COLO668 (cell line): ENCODE measurements at regions not wholly inside any gene's neighbourhood (a gene's known extent, or its start where the extent isn't known, plus 50 kb on each side); places are given as distances from the start of the nearest gene placed in this dataset.

ENCODE experiments used
- DNase-seq: peaks from one replicate; lab custom pipeline; 2025; ENCODE audit not compliant: unreplicated experiment; lab: John Stamatoyannopoulos, UW

DNA sequence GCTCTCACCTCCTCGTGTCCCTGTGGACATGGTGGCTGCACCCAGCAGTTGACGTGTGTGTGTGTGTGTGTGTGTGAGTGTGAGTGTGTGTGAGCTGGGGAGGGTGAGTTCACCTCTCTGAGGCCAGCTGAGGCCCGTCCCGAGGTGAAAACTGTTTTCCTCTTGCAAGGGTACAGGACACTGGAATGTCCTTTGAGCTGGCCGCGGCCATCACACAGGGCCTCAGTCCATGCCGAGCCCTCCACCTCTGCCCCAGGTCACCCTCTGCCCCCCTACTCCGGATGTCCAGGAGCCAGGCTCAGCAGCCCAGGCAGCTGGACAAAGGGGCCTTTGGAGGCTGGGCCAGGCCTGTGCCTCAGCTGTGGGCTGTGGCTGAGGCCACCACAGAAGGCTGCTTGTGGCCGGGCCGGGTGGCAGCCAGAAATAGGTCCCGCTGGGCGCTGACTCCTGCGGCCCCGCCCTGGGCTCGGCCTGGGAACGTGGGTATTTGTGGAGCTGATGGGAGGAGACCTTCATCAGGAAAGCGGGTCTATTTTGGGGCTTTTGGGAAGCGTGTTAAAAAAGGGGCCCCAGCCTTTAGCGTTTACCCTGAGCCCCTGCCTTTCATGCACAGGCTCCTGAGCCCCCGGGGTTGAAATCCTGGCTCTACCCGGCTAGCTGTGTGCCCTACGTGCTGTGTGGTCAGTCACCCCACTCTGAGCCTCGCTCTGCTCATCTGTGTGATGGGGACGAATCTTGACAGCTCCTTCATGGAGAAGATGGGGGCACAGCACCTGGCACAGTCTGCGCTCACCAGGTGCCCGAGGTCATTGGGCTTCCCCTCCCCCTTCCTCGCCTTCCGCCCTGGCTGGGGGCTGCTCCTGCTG is 75.1 kb upstream of the IER5L start:
- no peak for DNase-seq

- DNase-seq: no peak
These were observed 72.7 kb upstream of the IER5L start for GRCh38 chr9:129250786-129251185.

DNA sequence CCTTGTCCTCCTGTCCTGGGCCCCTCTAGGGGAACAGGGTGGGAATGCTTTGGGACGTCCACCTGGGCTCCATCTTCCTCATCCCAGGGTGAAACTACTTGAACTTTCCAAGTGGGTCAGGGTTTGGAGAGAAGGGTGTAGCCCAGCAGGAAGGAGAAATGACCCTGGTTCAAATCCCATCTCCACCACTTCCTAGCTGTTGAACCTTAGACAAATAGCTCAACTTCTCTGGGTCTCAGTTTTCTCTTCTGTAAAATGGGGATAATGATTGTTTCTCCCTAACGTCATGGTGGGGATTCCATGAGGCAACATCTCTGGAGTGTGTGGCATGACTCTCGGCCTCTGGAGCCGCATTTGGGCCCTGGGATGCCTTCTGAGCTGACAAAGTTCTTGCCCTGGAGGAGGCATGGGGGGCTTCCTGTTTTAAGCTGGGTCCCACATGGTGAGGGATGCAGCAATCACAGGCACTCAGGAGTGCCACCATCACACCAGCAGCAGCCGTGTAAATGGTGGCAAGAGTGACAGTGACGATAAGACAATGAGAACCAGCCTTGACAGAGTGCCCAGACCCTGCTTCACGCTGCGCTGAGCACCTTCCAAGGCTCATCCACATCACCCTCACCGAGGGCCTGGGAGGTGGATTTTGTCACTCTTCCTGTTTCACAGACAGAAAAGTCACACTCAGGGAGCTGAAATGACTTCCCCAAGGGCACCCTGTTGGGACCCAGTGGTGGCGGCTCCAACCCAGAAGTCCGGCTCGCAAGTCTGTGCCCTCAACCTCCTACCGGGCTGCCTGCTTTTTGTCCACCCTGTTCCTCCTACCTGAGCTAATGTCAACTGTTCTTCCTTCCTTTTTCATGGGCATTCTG is 69.5 kb upstream of the IER5L start:
- DNase-seq: no peak

DNA sequence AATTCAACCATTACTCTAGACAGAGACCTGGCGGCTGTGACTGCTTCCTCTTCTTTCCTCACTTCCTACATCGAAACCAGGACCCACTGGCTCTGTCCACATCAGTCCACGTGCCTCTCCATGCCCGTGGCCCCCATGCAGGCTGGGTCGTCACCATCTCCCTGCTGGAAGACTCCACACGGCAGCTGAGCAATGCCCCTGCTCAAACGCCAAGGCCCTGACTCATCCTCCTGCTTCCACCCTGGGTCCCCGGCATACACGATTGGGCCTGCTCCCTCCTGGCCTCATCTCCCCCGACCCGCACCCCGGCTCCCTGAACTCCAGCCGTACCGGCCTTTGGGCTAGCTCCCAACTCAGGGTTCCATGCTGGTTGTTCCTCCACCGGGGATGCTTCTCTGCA is 67.2 kb upstream of the IER5L start:
- DNase-seq: no peak

GRCh38 chr9:129242971-129243561 is 65.0 kb upstream of the IER5L start:
- DNase-seq: peak; percentile 11

DNA sequence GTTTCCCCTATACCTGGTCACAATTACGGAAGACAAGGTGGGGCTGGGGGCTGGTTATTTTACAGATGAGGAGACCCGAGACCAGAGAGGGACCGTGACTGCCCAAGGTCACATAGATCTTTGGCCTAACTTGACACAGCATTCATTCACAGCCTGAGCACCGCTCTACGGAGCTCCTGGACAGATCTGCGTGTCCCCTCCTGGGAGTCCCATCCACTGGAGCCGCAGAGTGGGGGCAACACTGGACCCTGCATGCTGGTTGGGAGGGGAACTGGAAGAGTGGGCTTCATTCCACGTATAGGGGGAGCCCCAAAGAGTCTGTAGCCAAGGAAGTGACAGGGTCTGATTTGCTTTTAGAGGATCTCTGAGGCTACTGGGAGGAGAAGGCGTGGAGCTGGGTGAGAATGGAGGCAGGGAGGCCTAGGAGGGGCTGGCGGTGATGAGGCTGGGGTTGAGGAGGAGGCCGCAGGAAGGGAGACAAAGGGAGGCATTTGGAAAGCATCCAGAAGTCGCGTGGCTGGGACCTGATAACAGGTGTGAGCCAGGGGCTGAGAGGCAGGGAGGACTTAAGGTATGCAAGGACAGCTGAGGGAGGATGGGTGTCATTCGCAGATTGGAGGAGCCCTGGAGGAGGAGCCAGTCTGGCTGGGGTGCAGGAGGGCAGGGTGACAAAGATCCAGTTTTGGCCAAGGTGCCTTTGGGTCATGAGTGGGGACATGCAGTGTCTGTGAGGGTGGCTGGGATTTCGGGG is 64.3 kb upstream of the IER5L start:
- no peak for DNase-seq

DNA sequence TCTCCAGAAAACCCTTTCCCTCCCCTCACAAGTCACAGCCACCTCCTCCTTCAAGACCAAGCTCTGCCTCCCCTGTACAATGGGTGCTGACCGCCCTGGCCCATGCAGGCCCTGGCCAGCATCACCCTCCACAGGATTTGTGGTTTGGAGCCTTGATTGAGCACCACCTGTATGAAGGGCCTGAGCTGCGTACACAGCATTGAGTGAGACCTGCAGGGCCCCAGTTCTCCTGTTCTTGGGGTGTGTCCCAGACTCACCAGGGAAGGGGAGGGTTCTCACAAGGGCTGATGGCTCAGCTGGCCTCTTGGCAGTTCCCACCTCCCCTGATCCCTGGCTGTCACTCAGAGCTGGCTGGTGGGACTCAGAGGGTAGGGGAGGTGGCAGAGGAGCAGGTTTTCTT is 63.7 kb upstream of the IER5L start:
- no peak for DNase-seq

DNA sequence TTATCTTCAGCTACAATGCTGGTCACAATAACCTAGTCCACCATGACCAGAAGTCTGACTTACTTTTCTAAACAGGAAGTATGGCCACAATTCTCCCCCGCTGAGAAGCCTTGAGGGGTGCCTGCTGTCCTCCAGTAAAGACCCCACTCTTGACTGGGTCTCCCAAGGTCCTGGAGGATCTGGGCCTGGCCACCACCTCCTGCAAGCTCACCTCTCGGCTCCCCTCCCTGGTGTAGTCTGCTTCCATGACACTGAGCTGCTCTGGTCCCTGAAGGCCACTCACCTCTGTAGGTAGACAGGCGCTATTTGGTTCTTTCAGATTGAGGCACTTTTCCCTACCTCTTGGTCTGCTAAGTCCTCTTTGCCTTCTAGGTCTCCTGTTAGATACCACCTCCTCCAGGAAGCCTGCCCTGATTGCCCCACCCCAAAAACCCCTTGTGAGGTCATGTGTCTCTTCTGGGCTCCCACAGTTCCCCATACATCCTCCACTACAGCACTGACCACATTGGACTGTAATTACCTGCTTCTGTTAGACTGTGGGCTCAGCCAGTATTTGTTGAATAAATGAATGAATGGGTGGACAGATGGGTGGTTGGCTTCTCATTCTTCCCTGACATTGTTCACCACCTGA is 62.6 kb upstream of the IER5L start:
- no peak for DNase-seq

- DNase-seq: no peak
These were observed 62.0 kb upstream of the IER5L start for GRCh38 chr9:129239946-129240490.

GRCh38 chr9:129237803-129238202 is 59.7 kb upstream of the IER5L start:
- DNase-seq: no peak

- no peak for DNase-seq
These were observed 59.1 kb upstream of the IER5L start for GRCh38 chr9:129237164-129237611.

- DNase-seq: no peak
These were observed 58.5 kb upstream of the IER5L start for GRCh38 chr9:129236441-129237145.

DNA sequence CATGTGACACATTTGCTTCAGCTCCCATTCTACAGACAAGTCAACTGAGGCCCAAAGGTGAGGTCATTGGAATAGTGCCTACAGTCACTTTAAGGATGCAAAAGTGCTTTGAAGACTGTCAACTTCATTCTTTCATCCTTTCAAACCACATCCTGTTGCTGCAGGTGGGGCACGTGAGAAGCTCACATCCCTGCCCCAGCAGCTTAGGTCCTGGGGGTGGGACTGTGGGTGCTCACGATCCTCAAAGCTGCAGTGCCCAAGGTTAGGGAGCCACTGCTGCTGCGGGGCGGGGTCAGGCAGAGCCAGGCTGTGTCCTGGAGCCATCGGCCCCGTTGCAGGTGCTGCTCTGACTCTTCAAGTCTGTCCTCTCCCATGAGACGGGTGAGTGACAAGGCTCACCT is 57.9 kb upstream of the IER5L start:
- DNase-seq: peak; percentile 26

DNA sequence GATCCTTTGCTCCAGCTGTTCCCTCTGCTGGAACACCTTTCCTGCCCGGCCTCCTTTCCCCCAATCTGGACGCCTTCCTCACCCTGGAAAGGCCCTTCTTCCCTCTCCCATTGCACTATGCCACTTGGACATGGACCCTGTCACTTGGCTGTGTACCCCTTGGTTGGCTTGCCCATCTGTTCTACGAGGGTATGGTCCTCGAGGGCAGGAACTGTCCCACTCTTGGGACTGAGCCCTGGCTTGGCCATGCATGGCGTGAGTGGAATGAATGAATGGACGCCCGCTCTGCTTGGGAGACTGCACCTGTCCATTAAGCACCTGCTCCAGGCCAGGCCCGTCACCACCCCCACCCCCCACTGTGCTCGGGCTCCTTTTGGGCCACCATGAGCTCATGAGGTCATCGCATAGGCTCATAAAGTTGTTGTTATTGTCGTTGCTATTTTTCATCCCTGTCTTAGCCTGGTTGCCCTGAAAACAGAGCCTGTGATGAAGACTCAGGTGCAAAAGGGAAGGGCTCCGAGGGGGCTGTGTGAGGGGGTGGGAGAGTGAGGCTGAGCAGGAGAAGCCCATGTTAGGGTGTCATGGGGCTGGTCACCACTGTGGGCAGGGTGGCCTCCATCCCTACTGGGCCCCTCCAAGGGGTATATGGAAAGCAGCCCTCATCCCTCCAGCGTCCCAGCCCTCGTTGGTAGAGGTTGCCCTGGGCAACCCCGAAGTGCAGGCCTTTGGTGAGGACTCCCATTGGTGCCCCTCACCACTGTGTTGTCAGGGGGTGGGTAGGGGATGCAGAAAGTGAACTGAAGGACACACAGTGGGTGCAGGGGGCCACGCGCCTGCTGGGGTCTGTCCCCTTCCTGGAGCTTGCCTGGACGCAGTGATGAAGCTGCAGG is 57.2 kb upstream of the IER5L start:
- peak; percentile 53 for DNase-seq

- DNase-seq: no peak
These were observed 56.4 kb upstream of the IER5L start for GRCh38 chr9:129234491-129234890.

DNA sequence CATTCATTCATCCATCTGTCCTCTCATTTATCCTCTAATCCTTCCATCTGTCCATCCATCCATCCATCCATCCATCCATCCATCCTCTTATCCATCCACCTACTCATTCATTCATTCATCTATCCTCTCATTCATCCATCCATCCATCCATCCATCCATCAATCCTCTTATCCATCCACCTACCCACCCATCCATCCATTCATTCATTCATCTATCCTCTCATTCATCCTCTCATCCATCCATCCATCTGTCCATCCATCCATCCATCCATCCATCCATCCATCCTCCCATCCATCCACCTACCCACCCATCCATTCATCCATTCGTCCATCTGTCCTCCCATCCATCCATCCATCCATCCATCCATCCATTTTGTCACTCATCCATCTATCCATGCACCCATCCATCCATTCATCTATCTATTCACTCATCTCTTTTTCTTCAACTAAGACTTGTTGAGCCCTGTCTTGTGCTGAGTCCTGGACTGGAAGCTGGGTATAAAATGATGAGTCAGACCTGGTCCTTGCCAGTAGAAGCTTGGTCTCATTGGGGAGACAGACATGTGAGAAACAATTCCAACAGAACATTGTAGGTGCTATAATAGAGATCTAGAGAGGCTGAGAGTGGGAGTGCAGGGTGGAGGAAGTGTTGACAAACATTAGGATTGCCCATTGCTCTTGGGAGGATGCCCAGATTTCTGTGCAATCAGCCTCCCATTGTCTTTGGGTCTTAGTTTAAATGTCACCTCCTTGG is 55.0 kb upstream of the IER5L start:
- DNase-seq: no peak

DNA sequence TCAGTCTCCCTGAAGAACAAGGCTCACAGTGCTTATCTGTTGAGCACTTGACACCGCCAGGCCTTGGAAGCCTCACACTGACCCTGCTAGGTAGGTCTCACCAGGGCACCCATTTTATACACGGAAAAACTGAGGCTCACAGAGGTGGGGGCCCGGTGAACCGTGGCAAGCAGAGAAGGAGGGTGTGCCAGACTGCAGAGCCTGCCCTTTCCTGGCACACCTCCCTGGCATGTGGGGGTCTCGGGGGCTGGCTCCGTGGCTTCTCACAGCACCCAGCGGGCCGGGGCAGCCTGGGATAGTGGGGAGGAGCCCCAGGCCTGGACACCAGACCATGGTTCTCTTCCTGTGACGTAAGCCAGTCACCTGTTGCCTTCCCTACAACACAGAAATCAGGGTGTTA is 53.7 kb upstream of the IER5L start:
- no peak for DNase-seq
